GM06990 (cell line): ENCODE measurements at regions not wholly inside any gene's neighbourhood (a gene's known extent, or its start where the extent isn't known, plus 50 kb on each side); places are given as distances from the start of the nearest gene placed in this dataset.

Source experiments
- DNase-seq: peaks from one replicate; pipeline ENCODE4 v3.0.0-alpha.2; 2011; ENCODE audit not compliant: insufficient read length; ENCODE audit errors: extremely low read depth
- H3K27me3 ChIP-seq: replicated peaks from 2 replicates; pipeline ENCODE4 v1.6.0; 2011; ENCODE audit warnings: low read length; ENCODE audit not compliant: control insufficient read depth, insufficient read depth
- H3K36me3 ChIP-seq: 2 replicates; pipeline ENCODE4 v1.5.1; 2011; ENCODE audit warnings: low read length; ENCODE audit not compliant: control insufficient read depth, insufficient read depth
- H3K4me3 ChIP-seq: replicated peaks from 2 replicates; pipeline ENCODE4 v1.5.1; 2011; ENCODE audit warnings: low read depth, mild to moderate bottlenecking, control low read depth, low read length
- TF ChIP-seq, protein P1 (sequence below): IDR thresholded peaks from 2 replicates; pipeline ENCODE4 v1.5.1; 2011; ENCODE audit warnings: low read length, control low read depth, mild to moderate bottlenecking, inconsistent platforms; ENCODE audit not compliant: insufficient read depth, poor library complexity, severe bottlenecking

DNA sequence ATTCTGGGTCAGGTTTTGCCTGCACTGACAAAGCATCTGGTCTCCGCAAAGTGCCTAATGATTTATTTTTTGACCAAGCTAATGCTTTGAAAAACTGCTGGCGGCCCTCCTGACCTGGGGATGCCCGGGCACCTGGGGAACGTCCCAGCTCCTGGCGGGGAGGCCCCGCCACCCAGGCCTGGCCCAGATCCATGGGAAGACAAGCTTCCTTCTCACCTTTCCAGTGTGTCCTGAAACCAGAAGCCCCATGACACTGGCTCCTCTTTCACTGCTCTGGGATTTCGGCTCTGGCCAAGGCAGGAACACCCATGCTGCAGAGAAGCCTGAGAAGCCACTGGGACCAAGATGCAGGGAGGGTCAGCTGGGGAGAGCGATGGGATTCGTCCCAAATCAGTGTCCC lies 144.1 kb downstream of the SEC61B start:
- Histone ChIP-seq H3K27me3 (no peaks in the 10 kb centered on the region), H3K36me3 (no peaks in the 10 kb centered on the region), H3K4me3 (no peak overlapping the region)
- DNase-seq: no peak
- TF ChIP-seq, protein P1, sequence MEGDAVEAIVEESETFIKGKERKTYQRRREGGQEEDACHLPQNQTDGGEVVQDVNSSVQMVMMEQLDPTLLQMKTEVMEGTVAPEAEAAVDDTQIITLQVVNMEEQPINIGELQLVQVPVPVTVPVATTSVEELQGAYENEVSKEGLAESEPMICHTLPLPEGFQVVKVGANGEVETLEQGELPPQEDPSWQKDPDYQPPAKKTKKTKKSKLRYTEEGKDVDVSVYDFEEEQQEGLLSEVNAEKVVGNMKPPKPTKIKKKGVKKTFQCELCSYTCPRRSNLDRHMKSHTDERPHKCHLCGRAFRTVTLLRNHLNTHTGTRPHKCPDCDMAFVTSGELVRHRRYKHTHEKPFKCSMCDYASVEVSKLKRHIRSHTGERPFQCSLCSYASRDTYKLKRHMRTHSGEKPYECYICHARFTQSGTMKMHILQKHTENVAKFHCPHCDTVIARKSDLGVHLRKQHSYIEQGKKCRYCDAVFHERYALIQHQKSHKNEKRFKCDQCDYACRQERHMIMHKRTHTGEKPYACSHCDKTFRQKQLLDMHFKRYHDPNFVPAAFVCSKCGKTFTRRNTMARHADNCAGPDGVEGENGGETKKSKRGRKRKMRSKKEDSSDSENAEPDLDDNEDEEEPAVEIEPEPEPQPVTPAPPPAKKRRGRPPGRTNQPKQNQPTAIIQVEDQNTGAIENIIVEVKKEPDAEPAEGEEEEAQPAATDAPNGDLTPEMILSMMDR: no peak

DNA sequence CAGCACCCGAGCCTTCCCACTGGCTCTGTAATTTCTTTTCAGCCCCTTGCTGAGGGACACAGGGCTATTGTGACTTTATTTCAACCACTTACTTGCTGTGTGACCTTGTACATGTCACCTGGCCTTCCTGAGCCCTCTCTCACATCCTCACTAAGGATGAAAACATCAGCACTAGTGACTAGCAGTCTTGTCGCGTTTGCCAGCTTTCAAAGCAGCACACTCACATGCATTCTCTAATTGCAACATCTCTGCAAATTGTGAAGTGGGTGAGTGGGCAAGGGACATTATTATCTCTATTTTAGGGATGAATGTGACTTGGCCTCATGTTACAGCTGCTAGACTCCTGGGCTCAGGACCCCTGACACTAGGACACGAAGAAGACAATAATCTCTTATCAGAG lies 144.5 kb downstream of the SEC61B start:
- Histone ChIP-seq H3K4me3 (no peak overlapping the region), H3K27me3 (no peaks in the 10 kb centered on the region), H3K36me3 (no peaks in the 10 kb centered on the region)
- TF ChIP-seq, protein P1: no peak
- no peak for DNase-seq

DNA sequence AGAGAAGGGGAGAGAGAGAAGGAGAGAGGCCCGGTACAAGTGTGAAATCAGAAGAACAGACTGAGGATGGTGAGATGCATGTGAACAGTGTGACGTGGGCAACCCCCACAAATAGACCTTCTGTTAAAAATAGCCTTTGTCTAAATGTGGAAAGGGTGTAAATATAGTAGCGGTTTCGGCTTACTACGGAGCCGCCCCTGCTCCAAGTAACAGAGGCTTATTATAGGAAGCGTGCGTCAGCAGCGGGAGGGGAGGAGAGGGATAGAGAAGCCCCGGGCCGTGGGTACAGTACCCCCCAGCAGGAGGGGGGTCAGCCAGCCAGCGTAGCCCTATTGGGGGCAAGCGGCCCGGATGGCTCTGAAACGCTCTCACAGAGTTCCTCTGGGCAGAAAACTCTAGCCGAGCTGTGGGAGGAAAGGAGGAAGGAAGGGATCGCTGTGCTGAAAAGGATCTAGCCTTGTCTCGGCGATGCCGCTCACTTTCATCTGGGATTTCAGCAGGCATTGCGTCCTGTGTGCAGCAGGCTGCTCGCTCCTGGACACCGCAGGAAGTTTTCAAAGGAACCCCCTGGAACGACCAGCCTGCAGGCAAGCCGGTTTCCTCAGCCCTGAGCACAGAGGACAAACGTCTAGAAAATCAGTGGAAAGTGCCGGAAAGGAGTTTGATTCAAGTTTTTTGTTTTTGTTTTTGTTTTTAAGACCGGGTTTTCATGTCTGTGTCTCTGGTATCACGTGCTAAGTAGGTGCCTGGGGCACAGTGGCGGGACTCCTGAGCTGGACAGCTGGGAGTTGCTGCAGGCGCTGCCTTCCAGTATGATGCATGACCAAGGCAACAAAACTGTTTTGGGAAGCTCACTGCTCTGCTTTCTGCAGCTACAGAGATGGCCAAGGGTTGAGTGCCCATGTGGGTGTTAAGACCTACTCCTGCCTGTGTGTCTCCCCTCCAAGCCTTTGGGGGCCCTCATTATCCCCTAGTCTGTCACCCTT lies 146.6 kb downstream of the SEC61B start:
- peak; percentile 38 for DNase-seq
- no peaks in the 10 kb centered on the region for H3K27me3 ChIP-seq
- TF ChIP-seq, protein P1: no peak
- no peaks in the 10 kb centered on the region for H3K36me3 ChIP-seq
- H3K4me3 ChIP-seq: no peak overlapping the region

DNA sequence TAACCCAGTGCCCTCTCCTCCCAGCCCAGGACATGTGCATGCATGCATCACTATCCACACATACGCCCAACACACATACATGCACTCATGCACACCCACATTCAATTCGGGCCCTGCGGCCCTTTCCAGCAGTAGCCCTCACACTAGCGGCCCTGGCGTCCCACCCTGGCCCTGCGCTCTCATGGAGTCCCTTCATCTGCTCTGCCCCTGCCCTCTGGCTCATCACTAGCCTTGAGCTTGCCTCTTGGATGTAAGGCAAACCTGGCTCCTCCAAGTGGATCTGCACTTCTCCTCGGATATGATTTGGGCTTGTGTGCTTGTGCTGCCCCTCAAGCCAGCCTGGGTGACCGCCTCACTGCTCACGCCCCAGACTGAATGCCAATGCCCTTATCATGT lies 147.2 kb downstream of the SEC61B start:
- TF ChIP-seq, protein P1: no peak
- Histone ChIP-seq H3K4me3 (no peak overlapping the region), H3K27me3 (no peaks in the 10 kb centered on the region), H3K36me3 (no peaks in the 10 kb centered on the region)
- no peak for DNase-seq

DNA sequence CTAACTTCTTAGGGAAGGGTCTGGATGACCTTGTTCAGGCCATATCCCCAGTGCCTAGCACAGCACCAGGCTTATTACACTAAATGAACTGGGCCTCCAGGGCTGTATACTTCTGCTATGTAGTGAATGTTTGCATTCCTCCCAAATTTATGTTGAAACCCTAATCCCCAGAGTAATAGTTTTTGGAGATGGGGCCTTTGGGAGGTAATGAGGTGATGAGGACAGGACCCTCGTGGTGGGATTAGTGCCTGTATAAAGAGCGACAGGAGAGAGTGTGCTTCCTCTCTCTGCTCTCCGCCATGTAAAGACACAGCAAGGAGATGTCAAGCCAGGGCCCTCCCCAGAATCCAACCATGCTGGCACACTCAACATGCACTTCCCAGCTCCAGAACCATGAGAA lies 148.3 kb downstream of the SEC61B start:
- Histone ChIP-seq H3K36me3 (no peaks in the 10 kb centered on the region), H3K4me3 (no peak overlapping the region), H3K27me3 (no peaks in the 10 kb centered on the region)
- DNase-seq: no peak
- TF ChIP-seq, protein P1: no peak
